ENCODE measurements at regions not wholly inside any gene's neighbourhood (a gene's known extent, or its start where the extent isn't known, plus 50 kb on each side); places are given as distances from the start of the nearest gene placed in this dataset.

GRCh38 chr12:107291018-107291417, 197.7 kb upstream of the CRY1 start (continued):
- TF ChIP-seq REST (IDR thresholded peaks at IDR 0.05; ENCODE audit: unreplicated experiment), result no peak
- no peak for TF ChIP-seq NANOG (IDR thresholded peaks at IDR 0.05; ENCODE audit: borderline replicate concordance)
- TF ChIP-seq ETS1 (IDR thresholded peaks at IDR 0.05), result no peak
- TF ChIP-seq CREB1 (CRISPR knock-in tag; IDR thresholded peaks at IDR 0.05; ENCODE audit: low read depth), result no peak
- TF ChIP-seq STAT1 (IDR thresholded peaks at IDR 0.05; ENCODE audit: unreplicated experiment), result no peak
- no peak for TF ChIP-seq ZNF114 (CRISPR knock-in tag; IDR thresholded peaks at IDR 0.05)
- no peak for TF ChIP-seq POLR2AphosphoS5 (IDR thresholded peaks at IDR 0.05; ENCODE audit: low read depth)
- TF ChIP-seq EZH2 (IDR thresholded peaks at IDR 0.05; ENCODE audit: low read depth, unreplicated experiment), result no peak
- no peak for TF ChIP-seq ZNF331 (CRISPR knock-in tag; IDR thresholded peaks at IDR 0.05; ENCODE audit: low read depth)
- TF ChIP-seq EZH2phosphoT487 (IDR thresholded peaks at IDR 0.05; ENCODE audit: unreplicated experiment), result no peak
- TF ChIP-seq CTCF (conservative IDR thresholded peaks at IDR 0.05; ENCODE audit: low read depth in 2 of 2), result no peak

GRCh38 chr12:107296681-107297089, 203.3 kb upstream of the CRY1 start:
- H3F3A ChIP-seq (replicated peaks; ENCODE audit: low read depth), result no peaks in the 10 kb centered on the region
- H3K27ac ChIP-seq (ENCODE audit: low read depth), result no peak overlapping the region
- Mint-ChIP-seq H3K36me3 (ENCODE audit: low read depth) (no peaks in the 10 kb centered on the region), H3K4me3 (no peak overlapping the region), H3K9me3 (no peaks in the 10 kb centered on the region; the same call in 2 of the 3 replicates), H3K4me1 (no peaks in the 10 kb centered on the region), H3K27ac (no peak overlapping the region), H3K27me3 (ENCODE audit: insufficient read depth, low read depth, poor library complexity) (peaks cover 1% of the 10 kb centered on the region)
- no peaks in the 10 kb centered on the region for H3K9me2 ChIP-seq (ENCODE audit: insufficient read depth)
- H2AFZ ChIP-seq, result no peak overlapping the region
- DNase-seq (ENCODE audit: low spot score) (no peak), ATAC-seq (no peak)
- H3K79me2 ChIP-seq (replicated peaks; ENCODE audit: insufficient read depth), result no peaks in the 10 kb centered on the region
- H3K36me3 ChIP-seq (ENCODE audit: insufficient read depth), result no peaks in the 10 kb centered on the region; the same call in 1 of the 2 replicates
- no peak overlapping the region for H3K4me3 ChIP-seq
- H3K27me3 ChIP-seq (ENCODE audit: insufficient read depth), result no peaks in the 10 kb centered on the region
- H3K4me2 ChIP-seq, result no peak overlapping the region
- H4K20me1 ChIP-seq (replicated peaks; ENCODE audit: insufficient read depth), result no peaks in the 10 kb centered on the region
- no peaks in the 10 kb centered on the region for H3K4me1 ChIP-seq (ENCODE audit: insufficient read depth)
- TF ChIP-seq ZNF462 (CRISPR knock-in tag; IDR thresholded peaks at IDR 0.05) (no peak), ZNF331 (CRISPR knock-in tag; IDR thresholded peaks at IDR 0.05; ENCODE audit: low read depth) (no peak)

Measured in GM23338 (cell line).